OCI-LY3 (cell line): ENCODE measurements at regions not wholly inside any gene's neighbourhood (a gene's known extent, or its start where the extent isn't known, plus 50 kb on each side); places are given as distances from the start of the nearest gene placed in this dataset.

Source experiments
- H2AFZ ChIP-seq: fragments of 200-600, 300-600 bp; shearing (Covaris generic); 2 replicates; pipeline ENCODE4 v1.6.0; 2014; ENCODE audit warnings: antibody characterized with exemption, low read depth, low read length
- H3K27ac ChIP-seq: fragments of 200-600, 300-600 bp; sonication (generic); 2 replicates; pipeline ENCODE4 v1.5.1; 2014; ENCODE audit warnings: mild to moderate bottlenecking, low read length, moderate library complexity, mixed read lengths
- H3K27me3 ChIP-seq: fragments of 200-600, 300-600 bp; sonication (generic); 2 replicates; pipeline ENCODE4 v1.6.1; 2014; ENCODE audit warnings: low read depth, low read length, mixed read lengths
- H3K36me3 ChIP-seq: fragments of 200-600, 300-600 bp; sonication (generic); replicated peaks from 2 replicates; pipeline ENCODE3; 2014; ENCODE audit warnings: low read depth, low read length, mixed read lengths
- H3K4me1 ChIP-seq: fragments of 300-600, 200-600 bp; sonication (generic); 2 replicates; pipeline ENCODE4 v1.6.1; 2014; ENCODE audit warnings: low read length, mixed read lengths
- H3K4me2 ChIP-seq: fragments of 200-600, 300-600 bp; sonication (generic); 2 replicates; pipeline ENCODE4 v1.6.1; 2014; ENCODE audit warnings: low read length, mixed read lengths
- H3K4me3 ChIP-seq: fragments of 300-600, 200-600 bp; sonication (generic); 2 replicates; pipeline ENCODE4 v1.5.1; 2014; ENCODE audit warnings: antibody characterized with exemption, mild to moderate bottlenecking, low read length, moderate library complexity
- H3K79me2 ChIP-seq: fragments of 300-600, 200-600 bp; shearing (Covaris generic); 2 replicates; pipeline ENCODE4 v1.6.1; 2014; ENCODE audit warnings: mild to moderate bottlenecking, low read length, mixed read lengths
- H3K9ac ChIP-seq: fragments of 300-600, 200-600 bp; shearing (Covaris generic); 2 replicates; pipeline ENCODE4 v1.6.0; 2014; ENCODE audit warnings: mild to moderate bottlenecking, low read length, moderate library complexity
- H3K9me3 ChIP-seq: fragments of 200-600, 300-600 bp; shearing (Covaris generic); 2 replicates; pipeline ENCODE4 v1.6.1; 2014; ENCODE audit warnings: low read length, mixed read lengths; ENCODE audit not compliant: insufficient read depth
- H4K20me1 ChIP-seq: fragments of 200-600, 300-600 bp; sonication (generic); 2 replicates; pipeline ENCODE4 v1.6.1; 2016; ENCODE audit warnings: low read length, mixed read lengths; ENCODE audit not compliant: insufficient read depth
- EZH2phosphoT487 ChIP-seq: fragments of 200-600 bp; shearing (Covaris generic); IDR thresholded peaks from 2 replicates; pipeline ENCODE4 v1.6.1; 2018; ENCODE audit warnings: antibody characterized with exemption, mixed run types, low read depth
- TF ChIP-seq, protein P1 (sequence below): fragments of 200-600, 300-600 bp; sonication (generic); IDR thresholded peaks from 2 replicates; pipeline ENCODE4 v1.5.1; 2014; ENCODE audit warnings: antibody characterized with exemption, low read length, low read depth

DNA sequence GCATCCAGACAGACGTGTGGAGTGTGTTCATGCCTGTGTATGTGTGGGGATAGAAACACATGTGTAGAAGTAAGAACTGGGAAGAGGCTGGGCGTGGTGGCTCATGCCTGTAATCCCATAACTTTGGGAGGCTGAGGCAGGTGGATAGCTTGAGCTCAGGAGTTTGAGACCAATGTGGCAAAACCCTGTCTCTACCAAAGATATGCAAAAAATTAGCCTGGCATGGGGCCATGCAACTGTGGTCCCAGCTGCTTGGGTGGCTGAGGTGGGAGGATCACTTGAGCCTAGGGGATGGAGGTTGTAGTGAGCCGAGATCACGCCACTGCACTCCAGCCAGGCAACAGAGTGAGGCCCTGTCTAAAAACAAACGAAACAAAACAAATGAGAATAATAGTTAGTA lies 1166.6 kb downstream of the TBC1D22A start:
- no peaks in the 10 kb centered on the region for H3K4me1 ChIP-seq
- H2AFZ ChIP-seq = no peak overlapping the region
- no peak overlapping the region for H3K27ac ChIP-seq
- H3K4me3 ChIP-seq = no peak overlapping the region
- no peak overlapping the region for H3K9ac ChIP-seq
- no peaks in the 10 kb centered on the region for H3K36me3 ChIP-seq
- TF ChIP-seq, protein P1, sequence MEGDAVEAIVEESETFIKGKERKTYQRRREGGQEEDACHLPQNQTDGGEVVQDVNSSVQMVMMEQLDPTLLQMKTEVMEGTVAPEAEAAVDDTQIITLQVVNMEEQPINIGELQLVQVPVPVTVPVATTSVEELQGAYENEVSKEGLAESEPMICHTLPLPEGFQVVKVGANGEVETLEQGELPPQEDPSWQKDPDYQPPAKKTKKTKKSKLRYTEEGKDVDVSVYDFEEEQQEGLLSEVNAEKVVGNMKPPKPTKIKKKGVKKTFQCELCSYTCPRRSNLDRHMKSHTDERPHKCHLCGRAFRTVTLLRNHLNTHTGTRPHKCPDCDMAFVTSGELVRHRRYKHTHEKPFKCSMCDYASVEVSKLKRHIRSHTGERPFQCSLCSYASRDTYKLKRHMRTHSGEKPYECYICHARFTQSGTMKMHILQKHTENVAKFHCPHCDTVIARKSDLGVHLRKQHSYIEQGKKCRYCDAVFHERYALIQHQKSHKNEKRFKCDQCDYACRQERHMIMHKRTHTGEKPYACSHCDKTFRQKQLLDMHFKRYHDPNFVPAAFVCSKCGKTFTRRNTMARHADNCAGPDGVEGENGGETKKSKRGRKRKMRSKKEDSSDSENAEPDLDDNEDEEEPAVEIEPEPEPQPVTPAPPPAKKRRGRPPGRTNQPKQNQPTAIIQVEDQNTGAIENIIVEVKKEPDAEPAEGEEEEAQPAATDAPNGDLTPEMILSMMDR = no peak
- no peak overlapping the region for H3K4me2 ChIP-seq
- no peaks in the 10 kb centered on the region for H3K79me2 ChIP-seq
- no peaks in the 10 kb centered on the region for H4K20me1 ChIP-seq
- peaks cover 12% of the 10 kb centered on the region; the same call in 1 of the 2 replicates for H3K9me3 ChIP-seq
- no peaks in the 10 kb centered on the region for H3K27me3 ChIP-seq

DNA sequence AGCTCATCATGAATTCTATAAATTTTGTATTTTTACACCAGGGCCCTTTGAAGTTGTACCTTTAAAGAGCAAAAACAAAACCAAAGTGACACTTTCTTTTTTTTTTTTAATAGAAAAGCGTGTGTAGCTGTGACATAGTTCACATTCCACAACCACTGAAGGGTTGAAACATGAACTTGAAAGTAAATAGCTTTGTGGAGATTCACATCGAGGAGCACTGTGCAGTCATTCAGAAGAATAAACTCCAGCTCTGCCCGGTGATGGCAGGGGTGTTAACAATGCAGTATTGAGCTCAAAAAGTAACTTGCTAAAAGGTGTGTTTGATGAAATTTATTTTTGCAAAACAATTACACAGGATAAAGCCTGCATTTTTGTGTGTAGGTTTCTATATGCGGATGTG lies 1166.2 kb downstream of the TBC1D22A start:
- Histone ChIP-seq H3K27me3 (no peaks in the 10 kb centered on the region), H3K9ac (no peak overlapping the region), H3K4me3 (no peak overlapping the region), H3K36me3 (no peaks in the 10 kb centered on the region), H3K4me2 (no peak overlapping the region), H3K9me3 (peaks cover 16% of the 10 kb centered on the region; the same call in 1 of the 2 replicates), H3K4me1 (no peaks in the 10 kb centered on the region), H4K20me1 (no peaks in the 10 kb centered on the region), H3K79me2 (no peaks in the 10 kb centered on the region), H3K27ac (no peak overlapping the region), H2AFZ (no peak overlapping the region)
- TF ChIP-seq, protein P1 = no peak
- TF ChIP-seq EZH2phosphoT487 = no peak

DNA sequence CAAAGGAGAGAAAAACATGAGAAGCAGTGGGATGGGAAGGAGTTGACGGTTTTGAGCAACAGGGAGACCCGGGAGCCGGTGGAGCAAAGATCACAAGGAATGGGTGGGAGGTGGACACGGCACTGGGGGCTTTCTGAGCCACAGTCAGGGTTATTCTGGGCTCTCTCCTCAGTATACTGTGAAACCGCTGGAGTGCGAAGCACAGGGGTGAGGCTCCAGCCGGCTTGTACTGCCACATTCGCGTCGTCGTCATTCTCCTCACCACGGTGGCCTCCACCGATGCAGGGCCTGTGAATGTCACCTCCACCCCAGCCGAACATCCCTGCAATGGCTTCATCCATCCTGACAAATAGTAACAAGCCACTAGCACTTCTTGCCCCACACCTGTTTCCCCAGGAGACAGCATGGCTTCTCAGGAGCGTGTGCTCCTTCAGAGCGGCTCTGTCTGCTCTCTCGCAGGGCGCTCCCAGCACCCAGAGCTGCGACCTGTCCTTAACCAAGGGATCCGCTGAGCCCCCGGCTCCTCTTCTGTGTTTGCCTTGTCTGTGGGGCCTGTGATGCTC lies 1165.3 kb downstream of the TBC1D22A start:
- Histone ChIP-seq H4K20me1 (no peaks in the 10 kb centered on the region), H2AFZ (no peak overlapping the region), H3K4me2 (no peak overlapping the region), H3K27ac (no peak overlapping the region), H3K9ac (no peak overlapping the region), H3K27me3 (no peaks in the 10 kb centered on the region), H3K79me2 (no peaks in the 10 kb centered on the region), H3K4me3 (no peak overlapping the region), H3K9me3 (peaks cover 18% of the 10 kb centered on the region; the same call in 1 of the 2 replicates), H3K36me3 (no peaks in the 10 kb centered on the region), H3K4me1 (no peaks in the 10 kb centered on the region)
- TF ChIP-seq, protein P1 = no peak
- TF ChIP-seq EZH2phosphoT487 = no peak

- Histone ChIP-seq H3K9ac (no peak overlapping the region), H3K9me3 (peaks cover 13% of the 10 kb centered on the region), H3K36me3 (no peaks in the 10 kb centered on the region), H3K79me2 (no peaks in the 10 kb centered on the region), H3K4me3 (no peak overlapping the region), H3K4me2 (no peak overlapping the region), H3K27ac (no peak overlapping the region), H4K20me1 (no peaks in the 10 kb centered on the region), H3K4me1 (peaks cover 8% of the 10 kb centered on the region; the same call in 1 of the 2 replicates), H3K27me3 (no peaks in the 10 kb centered on the region), H2AFZ (no peak overlapping the region)
- TF ChIP-seq, protein P1 = no peak
- TF ChIP-seq EZH2phosphoT487 = no peak
Measured at GRCh38 chr22:47923011-47923427, 1160.6 kb downstream of the TBC1D22A start.
